PC-3 (cell line): ENCODE measurements at regions not wholly inside any gene's neighbourhood (a gene's known extent, or its start where the extent isn't known, plus 50 kb on each side); places are given as distances from the start of the nearest gene placed in this dataset.

Experiments
- ATAC-seq: fragments of 200-7000 bp; cut with Tn5 transposase; 2 replicates; pipeline ENCODE4 v1.9.1; 2020; ENCODE audit warnings: mild to moderate bottlenecking, moderate library complexity
- BruUV-seq: library from RNA; stranded (reverse); fragments of 400-500 nt; replicated peaks from 2 replicates; lab custom pipeline; 2021; lab: Mats Ljungman, UMichigan
- CTCF ChIA-PET: fragments of 300-600 bp; sonication (Branson Sonifier 250); formaldehyde crosslinking; loops from one replicate; lab custom pipeline; 2022; ENCODE audit warnings: antibody characterized with exemption; lab: Charles Lee
- POLR2A ChIA-PET: fragments of 300-600 bp; sonication (Branson Sonifier 250); formaldehyde crosslinking; loops from one replicate; lab custom pipeline; 2022; ENCODE audit warnings: antibody characterized with exemption; ENCODE audit not compliant: unreplicated experiment; lab: Charles Lee
- DNase-seq: peaks from one replicate; pipeline ENCODE4 v3.0.0-alpha.2; 2015
- H2AFZ ChIP-seq: fragments of 300-600 bp; sonication (generic); 2 replicates; pipeline ENCODE4 v1.6.0; 2016; ENCODE audit warnings: antibody characterized with exemption, low read length
- H3F3A ChIP-seq: fragments of 300-600 bp; sonication (generic); one replicate; pipeline ENCODE4 v1.6.0; 2017; ENCODE audit warnings: antibody characterized with exemption, low read length, control low read depth, mild to moderate bottlenecking; ENCODE audit not compliant: unreplicated experiment
- H3K27ac ChIP-seq: fragments of 300-600 bp; sonication (generic); 2 replicates; pipeline ENCODE4 v1.5.1; 2016; ENCODE audit warnings: mild to moderate bottlenecking, low read length
- H3K27me3 ChIP-seq: fragments of 300-600 bp; sonication (generic); 2 replicates; pipeline ENCODE4 v1.6.1; 2016; ENCODE audit warnings: low read length, mixed read lengths
- H3K36me3 ChIP-seq: fragments of 300-600 bp; sonication (generic); 2 replicates; pipeline ENCODE4 v1.6.1; 2016; ENCODE audit warnings: low read depth, mixed run types, low read length, mixed read lengths
- H3K4me1 ChIP-seq: fragments of 300-600 bp; sonication (generic); 2 replicates; pipeline ENCODE4 v1.5.1; 2016; ENCODE audit warnings: low read length; ENCODE audit not compliant: insufficient read depth
- H3K4me2 ChIP-seq: fragments of 300-600 bp; sonication (generic); 2 replicates; pipeline ENCODE4 v1.6.0; 2016; ENCODE audit warnings: low read length
- H3K4me3 ChIP-seq: fragments of 300-600 bp; sonication (generic); 2 replicates; pipeline ENCODE4 v1.5.1; 2016; ENCODE audit warnings: mild to moderate bottlenecking, low read length, mixed read lengths
- H3K79me2 ChIP-seq: fragments of 300-600 bp; sonication (generic); 2 replicates; pipeline ENCODE4 v1.6.1; 2017; ENCODE audit warnings: low read length, mixed read lengths
- H3K9ac ChIP-seq: fragments of 300-600 bp; sonication (generic); 2 replicates; pipeline ENCODE4 v1.6.0; 2016; ENCODE audit warnings: mild to moderate bottlenecking, low read length
- H3K9me2 ChIP-seq: fragments of 300-600 bp; sonication (generic); replicated peaks from 2 replicates; pipeline ENCODE4 v1.6.1; 2016; ENCODE audit warnings: mixed run types, low read length, mixed read lengths
- H3K9me3 ChIP-seq: fragments of 300-600 bp; sonication (generic); 2 replicates; pipeline ENCODE4 v1.6.1; 2016; ENCODE audit warnings: low read length, mixed read lengths
- H4K20me1 ChIP-seq: fragments of 300-600 bp; sonication (generic); 2 replicates; pipeline ENCODE4 v1.6.1; 2016; ENCODE audit warnings: low read length, mixed read lengths
- EZH2 ChIP-seq: fragments of 300-600 bp; sonication (generic); IDR thresholded peaks from one replicate; pipeline ENCODE4 v1.6.1; 2017; ENCODE audit warnings: antibody characterized with exemption, mild to moderate bottlenecking, low read length; ENCODE audit not compliant: unreplicated experiment
- EZH2phosphoT487 ChIP-seq: fragments of 300-600 bp; sonication (generic); IDR thresholded peaks from 2 replicates; pipeline ENCODE4 v1.6.1; 2018; ENCODE audit warnings: mild to moderate bottlenecking, antibody characterized with exemption, low read length, borderline replicate concordance
- intact Hi-C: fragments of 100-400 bp; cut with micrococcal nuclease; formaldehyde crosslinking; loops from 2 replicates; pipeline ENCODE4 v1.9.0; 2023
- TF ChIP-seq, protein P1 (sequence below): fragments of 300-600 bp; sonication (generic); conservative IDR thresholded peaks from 2 replicates; pipeline ENCODE4 v1.5.1; 2017; ENCODE audit warnings: antibody characterized with exemption, low read depth, mild to moderate bottlenecking, low read length

- Histone ChIP-seq H3K9ac (no peak overlapping the region), H3K4me1 (peaks cover 5% of the 10 kb centered on the region; the same call in 1 of the 2 replicates), H4K20me1 (no peaks in the 10 kb centered on the region), H3K27me3 (no peaks in the 10 kb centered on the region), H3F3A (no peaks in the 10 kb centered on the region), H3K9me2 (no peaks in the 10 kb centered on the region), H3K79me2 (no peaks in the 10 kb centered on the region), H3K9me3 (no peaks in the 10 kb centered on the region), H3K4me2 (no peak overlapping the region), H3K27ac (no peak overlapping the region), H2AFZ (no peak overlapping the region), H3K36me3 (no peaks in the 10 kb centered on the region), H3K4me3 (no peak overlapping the region)
- TF ChIP-seq, protein P1, sequence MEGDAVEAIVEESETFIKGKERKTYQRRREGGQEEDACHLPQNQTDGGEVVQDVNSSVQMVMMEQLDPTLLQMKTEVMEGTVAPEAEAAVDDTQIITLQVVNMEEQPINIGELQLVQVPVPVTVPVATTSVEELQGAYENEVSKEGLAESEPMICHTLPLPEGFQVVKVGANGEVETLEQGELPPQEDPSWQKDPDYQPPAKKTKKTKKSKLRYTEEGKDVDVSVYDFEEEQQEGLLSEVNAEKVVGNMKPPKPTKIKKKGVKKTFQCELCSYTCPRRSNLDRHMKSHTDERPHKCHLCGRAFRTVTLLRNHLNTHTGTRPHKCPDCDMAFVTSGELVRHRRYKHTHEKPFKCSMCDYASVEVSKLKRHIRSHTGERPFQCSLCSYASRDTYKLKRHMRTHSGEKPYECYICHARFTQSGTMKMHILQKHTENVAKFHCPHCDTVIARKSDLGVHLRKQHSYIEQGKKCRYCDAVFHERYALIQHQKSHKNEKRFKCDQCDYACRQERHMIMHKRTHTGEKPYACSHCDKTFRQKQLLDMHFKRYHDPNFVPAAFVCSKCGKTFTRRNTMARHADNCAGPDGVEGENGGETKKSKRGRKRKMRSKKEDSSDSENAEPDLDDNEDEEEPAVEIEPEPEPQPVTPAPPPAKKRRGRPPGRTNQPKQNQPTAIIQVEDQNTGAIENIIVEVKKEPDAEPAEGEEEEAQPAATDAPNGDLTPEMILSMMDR, result no peak
- no peak for TF ChIP-seq EZH2
- no peak for TF ChIP-seq EZH2phosphoT487
- no TSS peak for BruUV-seq
- ATAC-seq (no peak), DNase-seq (no peak)
- ChIA-PET POLR2A (no interaction called here), CTCF (no interaction called here)
- intact Hi-C loops, result no loop called here
These were observed 83.2 kb downstream of the ASB1 start for GRCh38 chr2:238509903-238510302.

GRCh38 chr2:238510911-238511613, 84.3 kb downstream of the ASB1 start:
- Histone ChIP-seq H3K27ac (no peak overlapping the region), H3K4me3 (no peak overlapping the region), H3K36me3 (no peaks in the 10 kb centered on the region), H3F3A (no peaks in the 10 kb centered on the region), H3K4me2 (no peak overlapping the region), H4K20me1 (no peaks in the 10 kb centered on the region), H2AFZ (no peak overlapping the region), H3K79me2 (no peaks in the 10 kb centered on the region), H3K9me3 (no peaks in the 10 kb centered on the region; the same call in 1 of the 2 replicates), H3K4me1 (peaks cover 5% of the 10 kb centered on the region; the same call in 1 of the 2 replicates), H3K27me3 (no peaks in the 10 kb centered on the region), H3K9ac (no peak overlapping the region), H3K9me2 (no peaks in the 10 kb centered on the region)
- intact Hi-C loops, result no loop called here
- DNase-seq (no peak), ATAC-seq (no peak)
- ChIA-PET POLR2A (no interaction called here), CTCF (no interaction called here)
- TF ChIP-seq EZH2, result no peak
- TF ChIP-seq EZH2phosphoT487, result no peak
- TF ChIP-seq, protein P1, result no peak
- BruUV-seq, result no TSS peak

DNA sequence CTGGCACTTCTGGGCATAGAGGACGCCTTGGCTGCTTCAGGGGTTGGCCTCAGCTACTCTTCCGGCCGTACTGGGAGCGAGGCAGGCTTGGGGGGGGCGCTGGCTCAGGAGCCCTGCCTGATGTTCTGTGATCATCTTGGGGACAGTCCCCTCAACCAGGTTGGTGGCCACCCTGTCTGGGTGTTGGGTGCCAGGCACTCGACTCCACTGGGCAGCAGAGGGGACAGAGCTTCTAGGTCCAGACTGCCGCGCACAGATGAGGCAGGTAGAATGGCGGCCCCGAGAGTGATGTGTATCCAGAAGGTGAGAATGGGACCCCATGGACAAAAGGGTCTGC, 84.9 kb downstream of the ASB1 start:
- Histone ChIP-seq H3K9me2 (no peaks in the 10 kb centered on the region), H3K4me3 (no peak overlapping the region), H3K9me3 (no peaks in the 10 kb centered on the region; the same call in 1 of the 2 replicates), H2AFZ (no peak overlapping the region), H3K27ac (no peak overlapping the region), H3F3A (no peaks in the 10 kb centered on the region), H4K20me1 (no peaks in the 10 kb centered on the region), H3K36me3 (no peaks in the 10 kb centered on the region), H3K4me2 (no peak overlapping the region), H3K4me1 (peaks cover 5% of the 10 kb centered on the region; the same call in 1 of the 2 replicates), H3K79me2 (no peaks in the 10 kb centered on the region), H3K27me3 (no peaks in the 10 kb centered on the region), H3K9ac (no peak overlapping the region)
- CTCF ChIA-PET, result no interaction called here
- ATAC-seq (no peak), DNase-seq (no peak)
- TF ChIP-seq EZH2, result no peak
- no peak for TF ChIP-seq EZH2phosphoT487
- BruUV-seq, result no TSS peak
- POLR2A ChIA-PET, result no interaction called here
- intact Hi-C loops, result no loop called here
